CD14-positive monocyte (primary cell): ENCODE measurements at regions not wholly inside any gene's neighbourhood (a gene's known extent, or its start where the extent isn't known, plus 50 kb on each side); places are given as distances from the start of the nearest gene placed in this dataset.

Source experiments
- DNase-seq, 3 donors: peaks; one replicate each; pipeline ENCODE4 v3.0.0-alpha.2; 2011 to 2022
- H2AFZ ChIP-seq: 2 replicates; pipeline ENCODE4 v1.6.0; 2012; ENCODE audit warnings: mild to moderate bottlenecking, low read depth, low read length, inconsistent platforms; ENCODE audit not compliant: insufficient read depth, poor library complexity, severe bottlenecking
- H3K27ac ChIP-seq, 2 donors: 1 replicate in 1 of 2; 2 replicates in 1 of 2; pipeline ENCODE4 v1.5.1; 2012 to 2013; ENCODE audit warnings: low read length in 2 of 2, control low read depth in 1 of 2, inconsistent platforms in 1 of 2, low read depth in 1 of 2, mild to moderate bottlenecking in 1 of 2
- H3K27me3 ChIP-seq, 2 donors: one replicate each; pipeline versions ENCODE4 v1.6.0 to v1.6.1; 2011 to 2013; ENCODE audit warnings: low read length in 2 of 2; ENCODE audit not compliant: control insufficient read depth in 2 of 2, insufficient read depth in 2 of 2
- H3K36me3 ChIP-seq, 2 donors: replicated peaks in 1 of 2; 1 replicate in 1 of 2; 2 replicates in 1 of 2; pipeline versions ENCODE4 v1.5.1 to v1.6.1; 2012 to 2013; ENCODE audit warnings: low read length in 2 of 2, control low read depth in 1 of 2, inconsistent platforms in 1 of 2, mild to moderate bottlenecking in 1 of 2; ENCODE audit not compliant: insufficient read depth in 2 of 2, control insufficient read depth in 1 of 2
- H3K4me1 ChIP-seq, 2 donors: 1 replicate in 1 of 2; 2 replicates in 1 of 2; pipeline versions ENCODE4 v1.5.1 to v1.6.1; 2012 to 2013; ENCODE audit warnings: low read length in 2 of 2, control low read depth in 1 of 2, inconsistent platforms in 1 of 2, mild to moderate bottlenecking in 1 of 2, moderate library complexity in 1 of 2; ENCODE audit not compliant: insufficient read depth in 2 of 2, control insufficient read depth in 1 of 2
- H3K4me2 ChIP-seq: replicated peaks from 2 replicates; pipeline ENCODE3; 2012; ENCODE audit warnings: low read length, moderate library complexity, mild to moderate bottlenecking; ENCODE audit not compliant: poor library complexity, severe bottlenecking; ENCODE audit errors: extremely low read depth
- H3K4me3 ChIP-seq, 3 experiments: fragments of 200-600 bp in 1 of 3; sonication (generic) in 1 of 3; replicated peaks in 1 of 3; 1 replicate in 2 of 3; 2 replicates in 1 of 3; pipeline ENCODE4 v1.5.1; 2011 to 2013; ENCODE audit warnings: low read length in 3 of 3, mild to moderate bottlenecking in 3 of 3, control low read depth in 2 of 3, low read depth in 2 of 3, inconsistent platforms in 1 of 3, moderate library complexity in 1 of 3
- H3K79me2 ChIP-seq: 2 replicates; pipeline ENCODE4 v1.6.0; 2012; ENCODE audit warnings: mild to moderate bottlenecking, control low read depth, inconsistent platforms, low read length, moderate library complexity; ENCODE audit not compliant: insufficient read depth
- H3K9ac ChIP-seq: 2 replicates; pipeline ENCODE4 v1.6.0; 2017; ENCODE audit warnings: low read length, mild to moderate bottlenecking; ENCODE audit not compliant: insufficient read depth, poor library complexity, severe bottlenecking
- H3K9me3 ChIP-seq, 2 donors: replicated peaks in 1 of 2; 1 replicate in 1 of 2; 2 replicates in 1 of 2; pipeline versions ENCODE4 v1.5.1 to v1.6.1; 2012 to 2013; ENCODE audit warnings: low read length in 2 of 2, control low read depth in 1 of 2; ENCODE audit not compliant: control insufficient read depth in 1 of 2, insufficient read depth in 1 of 2
- H4K20me1 ChIP-seq: 2 replicates; pipeline ENCODE4 v1.6.0; 2012; ENCODE audit warnings: mild to moderate bottlenecking, low read length, control low read depth, moderate library complexity; ENCODE audit not compliant: insufficient read depth
- H3K27ac Mint-ChIP-seq, 7 donors: one replicate each; pipeline ENCODE4 v1.8.0; 2020; ENCODE audit warnings: mild to moderate bottlenecking in 7 of 7, mixed read lengths in 7 of 7, moderate library complexity in 6 of 7, inconsistent platforms in 2 of 7
- H3K27me3 Mint-ChIP-seq, 3 donors: one replicate each; pipeline ENCODE4 v1.8.0; 2021 to 2022; ENCODE audit warnings: low read depth in 3 of 3, mild to moderate bottlenecking in 3 of 3, mixed read lengths in 3 of 3, moderate library complexity in 3 of 3, inconsistent platforms in 1 of 3
- H3K36me3 Mint-ChIP-seq, 2 donors: one replicate each; pipeline ENCODE4 v1.8.0; 2020; ENCODE audit warnings: mixed read lengths in 2 of 2, inconsistent platforms in 1 of 2, mild to moderate bottlenecking in 1 of 2
- H3K4me1 Mint-ChIP-seq: one replicate; pipeline ENCODE4 v1.8.0; 2020; ENCODE audit warnings: mild to moderate bottlenecking, mixed read lengths
- H3K4me3 Mint-ChIP-seq, 2 donors: one replicate each; pipeline ENCODE4 v1.8.0; 2020; ENCODE audit warnings: mild to moderate bottlenecking in 2 of 2, mixed read lengths in 2 of 2, moderate library complexity in 1 of 2
- H3K9me3 Mint-ChIP-seq, 7 donors: one replicate each; pipeline ENCODE4 v1.8.0; 2020 to 2022; ENCODE audit warnings: mixed read lengths in 7 of 7, mild to moderate bottlenecking in 6 of 7, moderate library complexity in 6 of 7, inconsistent platforms in 2 of 7
- WGBS: methylation state at CpG from one replicate; pipeline ENCODE4 v1.1.5; 2013; ENCODE audit warnings: missing lambda C conversion rate; ENCODE audit not compliant: insufficient coverage; 5-methylcytosine and 5-hydroxymethylcytosine counted together
- intact Hi-C, 2 donors: fragments of 100-400 bp; cut with micrococcal nuclease; formaldehyde crosslinking; loops; one replicate each; pipeline versions ENCODE4 v1.15.0 to v1.15.1; 2023
- TF ChIP-seq, protein P1 (sequence below): fragments of 200-600 bp; IDR thresholded peaks from one replicate; pipeline ENCODE4 v1.8.0; 2022; ENCODE audit warnings: antibody characterized with exemption, mild to moderate bottlenecking

DNA sequence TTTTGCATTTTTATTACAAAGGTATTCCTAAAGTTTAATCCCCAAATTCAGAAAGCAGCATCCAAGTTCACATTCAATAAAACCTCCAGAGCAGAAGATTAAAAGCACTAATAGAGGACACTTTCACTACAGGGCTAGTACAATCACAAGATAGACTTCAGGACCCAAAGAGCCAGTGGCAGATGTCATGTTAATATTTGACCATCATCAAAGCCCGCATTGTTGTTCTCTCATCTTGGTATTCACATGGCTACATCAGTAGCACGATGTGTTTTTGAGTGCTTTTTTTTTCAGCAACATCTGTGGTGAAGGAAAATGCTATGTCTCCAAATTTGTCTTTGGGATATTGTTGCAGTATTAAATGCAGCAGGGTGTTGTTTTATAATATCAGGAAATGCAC is 134.3 kb downstream of the ARL4A start:
- Mint-ChIP-seq H3K4me3 (no peak overlapping the region), H3K4me1 (no peaks in the 10 kb centered on the region), H3K36me3 (no peaks in the 10 kb centered on the region), H3K9me3 (peaks cover 0 to 3% (median 0%) of the 10 kb centered on the region in 7 donors), H3K27ac (no peak overlapping the region), H3K27me3 (peaks cover 0 to 2% (median 2%) of the 10 kb centered on the region in 3 donors)
- H3K9ac ChIP-seq, result no peak overlapping the region
- TF ChIP-seq, protein P1, sequence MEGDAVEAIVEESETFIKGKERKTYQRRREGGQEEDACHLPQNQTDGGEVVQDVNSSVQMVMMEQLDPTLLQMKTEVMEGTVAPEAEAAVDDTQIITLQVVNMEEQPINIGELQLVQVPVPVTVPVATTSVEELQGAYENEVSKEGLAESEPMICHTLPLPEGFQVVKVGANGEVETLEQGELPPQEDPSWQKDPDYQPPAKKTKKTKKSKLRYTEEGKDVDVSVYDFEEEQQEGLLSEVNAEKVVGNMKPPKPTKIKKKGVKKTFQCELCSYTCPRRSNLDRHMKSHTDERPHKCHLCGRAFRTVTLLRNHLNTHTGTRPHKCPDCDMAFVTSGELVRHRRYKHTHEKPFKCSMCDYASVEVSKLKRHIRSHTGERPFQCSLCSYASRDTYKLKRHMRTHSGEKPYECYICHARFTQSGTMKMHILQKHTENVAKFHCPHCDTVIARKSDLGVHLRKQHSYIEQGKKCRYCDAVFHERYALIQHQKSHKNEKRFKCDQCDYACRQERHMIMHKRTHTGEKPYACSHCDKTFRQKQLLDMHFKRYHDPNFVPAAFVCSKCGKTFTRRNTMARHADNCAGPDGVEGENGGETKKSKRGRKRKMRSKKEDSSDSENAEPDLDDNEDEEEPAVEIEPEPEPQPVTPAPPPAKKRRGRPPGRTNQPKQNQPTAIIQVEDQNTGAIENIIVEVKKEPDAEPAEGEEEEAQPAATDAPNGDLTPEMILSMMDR, result no peak
- H3K79me2 ChIP-seq, result no peaks in the 10 kb centered on the region
- H2AFZ ChIP-seq, result no peak overlapping the region
- H3K4me3 ChIP-seq, result no peak overlapping the region
- no peaks in the 10 kb centered on the region for H3K4me1 ChIP-seq
- H4K20me1 ChIP-seq, result no peaks in the 10 kb centered on the region
- H3K9me3 ChIP-seq, result no peaks in the 10 kb centered on the region
- no peaks in the 10 kb centered on the region for H3K36me3 ChIP-seq
- intact Hi-C loops, result no loop called here
- H3K4me2 ChIP-seq, result no peak overlapping the region
- 80% methylated on average over 1 of the region's 2 CpGs for WGBS
- no peak overlapping the region for H3K27ac ChIP-seq
- H3K27me3 ChIP-seq, result no peaks in the 10 kb centered on the region
- no peak for DNase-seq

DNA sequence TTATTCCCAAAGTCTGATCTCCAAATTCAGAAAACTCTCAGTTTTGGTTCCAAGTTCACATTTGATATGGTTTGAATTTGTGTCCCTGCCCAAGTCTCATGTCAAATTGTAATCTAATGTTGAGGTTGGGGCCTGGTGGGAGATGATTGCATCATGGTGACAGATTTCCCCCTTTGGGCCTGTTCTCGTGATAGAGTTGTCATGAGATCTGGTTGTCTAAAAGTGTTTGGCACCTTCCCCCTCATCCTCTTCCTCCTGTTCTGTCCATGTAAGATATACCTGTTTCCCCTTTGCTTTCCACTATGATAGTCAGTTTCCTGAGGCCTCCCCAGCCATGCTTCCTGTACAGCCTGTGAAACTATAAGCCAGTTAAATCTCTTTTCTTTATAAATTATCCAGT is 138.6 kb downstream of the ARL4A start:
- H3K27ac ChIP-seq, result no peak overlapping the region
- H2AFZ ChIP-seq, result no peak overlapping the region
- H3K4me3 ChIP-seq, result no peak overlapping the region
- H3K27ac Mint-ChIP-seq, result no peak overlapping the region
- peaks cover 0 to 2% (median 2%) of the 10 kb centered on the region in 3 donors for H3K27me3 Mint-ChIP-seq
- TF ChIP-seq, protein P1, result no peak
- no peaks in the 10 kb centered on the region for H4K20me1 ChIP-seq
- no peaks in the 10 kb centered on the region for H3K9me3 ChIP-seq
- DNase-seq, result no peak
- H3K4me2 ChIP-seq, result no peak overlapping the region
- H3K36me3 Mint-ChIP-seq, result no peaks in the 10 kb centered on the region
- no peaks in the 10 kb centered on the region for H3K4me1 Mint-ChIP-seq
- peaks cover 0 to 2% (median 0%) of the 10 kb centered on the region in 7 donors for H3K9me3 Mint-ChIP-seq
- no peaks in the 10 kb centered on the region for H3K79me2 ChIP-seq
- H3K9ac ChIP-seq, result no peak overlapping the region
- no peaks in the 10 kb centered on the region for H3K4me1 ChIP-seq
- intact Hi-C loops, result no loop called here
- H3K36me3 ChIP-seq, result no peaks in the 10 kb centered on the region
- no peak overlapping the region for H3K4me3 Mint-ChIP-seq
- no CpG with 5 or more reads among the region's 1 CpG for WGBS
- H3K27me3 ChIP-seq, result no peaks in the 10 kb centered on the region
